OCI-LY7 (cell line): ENCODE measurements at regions not wholly inside any gene's neighbourhood (a gene's known extent, or its start where the extent isn't known, plus 50 kb on each side); places are given as distances from the start of the nearest gene placed in this dataset.

ENCODE experiments used
- BruUV-seq: library from RNA; stranded (reverse); fragments of 400-500 nt; replicated peaks from 2 replicates; lab custom pipeline; 2021; lab: Mats Ljungman, UMichigan
- CTCF ChIA-PET: fragments of 300-600 bp; sonication (Branson Sonifier 250); formaldehyde crosslinking; loops from one replicate; lab custom pipeline; 2022; ENCODE audit warnings: antibody characterized with exemption; ENCODE audit not compliant: unreplicated experiment; lab: Charles Lee
- POLR2A ChIA-PET: fragments of 300-600 bp; sonication (Branson Sonifier 250); formaldehyde crosslinking; loops from one replicate; lab custom pipeline; 2022; ENCODE audit warnings: antibody characterized with exemption; lab: Charles Lee
- DNase-seq: peaks from one replicate; pipeline ENCODE4 v3.0.0-alpha.2; 2015; ENCODE audit warnings: low spot score
- H2AFZ ChIP-seq: fragments of 200-600 bp; sonication (generic), shearing (Covaris generic); 2 replicates; pipeline ENCODE4 v1.6.1; 2014; ENCODE audit warnings: mild to moderate bottlenecking, antibody characterized with exemption, low read length, moderate library complexity
- H3K27ac ChIP-seq: fragments of 200-600 bp; sonication (generic); 2 replicates; pipeline ENCODE4 v1.5.1; 2014; ENCODE audit warnings: mixed run types, low read depth, mild to moderate bottlenecking, moderate library complexity, low read length, inconsistent platforms; ENCODE audit not compliant: poor library complexity, severe bottlenecking
- H3K36me3 ChIP-seq: fragments of 200-600 bp; sonication (generic); 2 replicates; pipeline ENCODE4 v1.6.1; 2014; ENCODE audit warnings: mild to moderate bottlenecking, antibody characterized with exemption, low read length, moderate library complexity, mixed read lengths; ENCODE audit not compliant: insufficient read depth
- H3K4me1 ChIP-seq: fragments of 200-600 bp; sonication (generic); 2 replicates; pipeline ENCODE4 v1.5.1; 2014; ENCODE audit warnings: mild to moderate bottlenecking, low read length; ENCODE audit not compliant: insufficient read depth, poor library complexity, severe bottlenecking
- H3K4me2 ChIP-seq: fragments of 200-600 bp; sonication (generic); 2 replicates; pipeline ENCODE4 v1.6.1; 2014; ENCODE audit warnings: mild to moderate bottlenecking, low read length
- H3K4me3 ChIP-seq: fragments of 200-600 bp; sonication (generic); 2 replicates; pipeline ENCODE4 v1.5.1; 2014; ENCODE audit warnings: mild to moderate bottlenecking, low read depth, low read length; ENCODE audit not compliant: poor library complexity, severe bottlenecking
- H3K79me2 ChIP-seq: fragments of 200-600 bp; sonication (generic); 2 replicates; pipeline ENCODE4 v1.6.1; 2016; ENCODE audit warnings: low read depth, mild to moderate bottlenecking, low read length, moderate library complexity, mixed read lengths; ENCODE audit not compliant: insufficient read depth
- H3K9me2 ChIP-seq: fragments of 200-600 bp; sonication (generic); 2 replicates; pipeline ENCODE4 v1.6.1; 2016; ENCODE audit warnings: mild to moderate bottlenecking, low read length, mixed read lengths; ENCODE audit not compliant: insufficient read depth
- H3K9me3 ChIP-seq: fragments of 200-600 bp; sonication (generic); 2 replicates; pipeline ENCODE4 v1.6.1; 2014; ENCODE audit warnings: mild to moderate bottlenecking, mixed run types, low read length, mixed read lengths
- H4K20me1 ChIP-seq: fragments of 200-600 bp; sonication (generic); 2 replicates; pipeline ENCODE4 v1.6.1; 2014; ENCODE audit warnings: mild to moderate bottlenecking, antibody characterized with exemption, low read length, moderate library complexity, mixed read lengths; ENCODE audit not compliant: insufficient read depth
- CTCF ChIP-seq: fragments of 200-600 bp; sonication (generic); conservative IDR thresholded peaks from 2 replicates; pipeline ENCODE4 v1.5.1; 2014; ENCODE audit warnings: mild to moderate bottlenecking, antibody characterized with exemption, low read length, moderate library complexity, mixed read lengths
- EZH2phosphoT487 ChIP-seq: fragments of 200-600 bp; sonication (generic); IDR thresholded peaks from 2 replicates; pipeline ENCODE4 v1.6.1; 2018; ENCODE audit warnings: low read depth, borderline replicate concordance, mild to moderate bottlenecking, mixed run types, antibody characterized with exemption, low read length, moderate library complexity, mixed read lengths
- intact Hi-C: fragments of 100-400 bp; cut with micrococcal nuclease; formaldehyde crosslinking; loops from one replicate; pipeline ENCODE4 v1.10.0; 2022; ENCODE audit not compliant: unreplicated experiment

DNA sequence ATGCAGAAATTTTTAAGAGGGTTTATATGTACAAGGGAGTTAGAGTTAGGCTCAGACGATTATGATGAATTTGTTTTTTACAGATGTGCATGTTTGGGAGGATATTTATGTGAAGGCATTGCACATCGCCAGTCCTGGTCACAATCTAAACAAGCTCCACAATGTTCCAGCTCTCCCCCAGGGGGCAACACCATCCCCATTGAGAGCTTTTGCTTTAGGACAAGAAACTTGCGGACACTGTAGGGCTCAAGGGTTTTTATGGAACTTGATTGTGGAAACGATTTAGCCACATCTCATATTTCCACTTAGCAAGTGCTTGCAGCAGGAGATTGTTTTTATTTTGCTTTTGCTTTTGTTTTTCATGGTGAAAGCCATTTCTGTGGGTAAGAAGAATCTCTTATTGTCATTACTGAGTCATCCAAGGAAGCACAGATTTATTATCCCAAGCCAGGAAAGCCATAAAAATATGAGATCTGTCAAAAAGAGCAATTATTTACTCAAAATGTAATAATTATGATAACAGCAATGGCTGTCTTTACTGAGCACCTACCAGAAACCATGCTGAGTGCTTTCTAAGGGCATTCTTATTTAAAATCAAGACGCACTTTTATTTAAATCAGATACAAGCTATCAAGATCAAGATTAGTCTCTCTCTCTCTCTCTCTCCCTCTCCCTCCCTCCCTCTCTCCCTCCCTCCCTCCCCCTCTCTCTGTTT, 276.7 kb upstream of the SRRM4 start:
- Histone ChIP-seq H3K4me3 (no peak overlapping the region), H3K4me1 (no peaks in the 10 kb centered on the region), H3K4me2 (no peak overlapping the region), H2AFZ (no peak overlapping the region), H3K9me3 (no peaks in the 10 kb centered on the region), H4K20me1 (no peaks in the 10 kb centered on the region), H3K79me2 (no peaks in the 10 kb centered on the region), H3K36me3 (no peaks in the 10 kb centered on the region), H3K27ac (no peak overlapping the region), H3K9me2 (no peaks in the 10 kb centered on the region)
- intact Hi-C loops = no loop called here
- ChIA-PET CTCF (no interaction called here), POLR2A (interaction anchor here (0.6 kb wide), 1 partner anchor 386 kb away, joined by 3 read pairs; no protein-coding TSS in a partner anchor)
- no peak for DNase-seq
- BruUV-seq = no TSS peak
- TF ChIP-seq EZH2phosphoT487 (no peak), CTCF (no peak)

- Histone ChIP-seq H2AFZ (no peak overlapping the region), H3K79me2 (no peaks in the 10 kb centered on the region), H3K27ac (no peak overlapping the region), H3K4me1 (no peaks in the 10 kb centered on the region), H3K9me3 (no peaks in the 10 kb centered on the region), H3K9me2 (no peaks in the 10 kb centered on the region), H3K4me2 (no peak overlapping the region), H4K20me1 (no peaks in the 10 kb centered on the region), H3K4me3 (no peak overlapping the region), H3K36me3 (no peaks in the 10 kb centered on the region)
- ChIA-PET POLR2A (no interaction called here), CTCF (no interaction called here)
- DNase-seq = no peak
- no peak for TF ChIP-seq CTCF
- TF ChIP-seq EZH2phosphoT487 = no peak
- BruUV-seq = no TSS peak
- intact Hi-C loops = no loop called here
Observed at GRCh38 chr12:118706437-118706836, 274.9 kb upstream of the SRRM4 start.

- Histone ChIP-seq H3K79me2 (no peaks in the 10 kb centered on the region), H3K4me3 (no peak overlapping the region), H3K4me1 (no peaks in the 10 kb centered on the region), H4K20me1 (no peaks in the 10 kb centered on the region), H3K36me3 (no peaks in the 10 kb centered on the region), H3K27ac (no peak overlapping the region), H3K9me3 (no peaks in the 10 kb centered on the region), H3K9me2 (no peaks in the 10 kb centered on the region), H2AFZ (no peak overlapping the region), H3K4me2 (no peak overlapping the region)
- no peak for DNase-seq
- POLR2A ChIA-PET = no interaction called here
- intact Hi-C loops = loop anchor here (10.0 kb wide), 2 partner anchors 135 to 305 kb away; no protein-coding TSS in a partner anchor
- TF ChIP-seq CTCF (no peak), EZH2phosphoT487 (no peak)
- BruUV-seq = no TSS peak
- CTCF ChIA-PET = no interaction called here
Observed at GRCh38 chr12:118709946-118710345, 271.4 kb upstream of the SRRM4 start.
